ENCODE measurements at regions not wholly inside any gene's neighbourhood (a gene's known extent, or its start where the extent isn't known, plus 50 kb on each side); places are given as distances from the start of the nearest gene placed in this dataset.

- H3K27me3 ChIP-seq (ENCODE audit: control insufficient read depth, insufficient read depth, low read length) = no peaks in the 10 kb centered on the region
- no peak for TF ChIP-seq CTCF (IDR thresholded peaks at IDR 0.05; ENCODE audit: low read depth, low read length)
- DNase-seq (ENCODE audit: low read depth, low spot score) = no peak
- H3K9me3 ChIP-seq (ENCODE audit: control insufficient read depth, insufficient read depth, low read length) = no peaks in the 10 kb centered on the region
- ChIA-PET POLR2A (no interaction called here), CTCF (no interaction called here)
- no peak overlapping the region for H3K27ac ChIP-seq (ENCODE audit: low read depth, low read length)
- H3K4me3 ChIP-seq (ENCODE audit: low read depth, low read length) = no peak overlapping the region
Observed at GRCh38 chrX:142052238-142052637, 148.5 kb downstream of the MAGEC1 start.

- H3K27me3 ChIP-seq (ENCODE audit: control insufficient read depth, insufficient read depth, low read length) = no peaks in the 10 kb centered on the region
- POLR2A ChIA-PET = no interaction called here
- CTCF ChIA-PET = interaction anchor here (0.7 kb wide), 1 partner anchor 1125 kb away, joined by 3 read pairs; no protein-coding TSS in a partner anchor
- DNase-seq (ENCODE audit: low read depth, low spot score) = no peak
- no peak overlapping the region for H3K4me3 ChIP-seq (ENCODE audit: low read depth, low read length)
- TF ChIP-seq CTCF (IDR thresholded peaks at IDR 0.05; ENCODE audit: low read depth, low read length) = no peak
- no peaks in the 10 kb centered on the region for H3K9me3 ChIP-seq (ENCODE audit: control insufficient read depth, insufficient read depth, low read length)
- no peak overlapping the region for H3K27ac ChIP-seq (ENCODE audit: low read depth, low read length)
Observed at GRCh38 chrX:142043196-142043595, 139.5 kb downstream of the MAGEC1 start.

- no peak for DNase-seq (ENCODE audit: low read depth, low spot score)
- TF ChIP-seq CTCF (IDR thresholded peaks at IDR 0.05; ENCODE audit: low read depth, low read length) = no peak
- H3K27ac ChIP-seq (ENCODE audit: low read depth, low read length) = no peak overlapping the region
- H3K27me3 ChIP-seq (ENCODE audit: control insufficient read depth, insufficient read depth, low read length) = no peaks in the 10 kb centered on the region
- no peaks in the 10 kb centered on the region for H3K9me3 ChIP-seq (ENCODE audit: control insufficient read depth, insufficient read depth, low read length)
- no peak overlapping the region for H3K4me3 ChIP-seq (ENCODE audit: low read depth, low read length)
- CTCF ChIA-PET = no interaction called here
- POLR2A ChIA-PET = no interaction called here
Observed at GRCh38 chrX:142040906-142041305, 137.2 kb downstream of the MAGEC1 start.

- Histone ChIP-seq H3K27ac (ENCODE audit: low read depth, low read length) (no peak overlapping the region), H3K4me3 (ENCODE audit: low read depth, low read length) (no peak overlapping the region), H3K27me3 (ENCODE audit: control insufficient read depth, insufficient read depth, low read length) (no peaks in the 10 kb centered on the region), H3K9me3 (ENCODE audit: control insufficient read depth, insufficient read depth, low read length) (no peaks in the 10 kb centered on the region)
- no peak for DNase-seq (ENCODE audit: low read depth, low spot score)
- ChIA-PET POLR2A (no interaction called here), CTCF (no interaction called here)
- TF ChIP-seq CTCF (IDR thresholded peaks at IDR 0.05; ENCODE audit: low read depth, low read length) = no peak
Observed at GRCh38 chrX:142036116-142036515, 132.4 kb downstream of the MAGEC1 start.

- Histone ChIP-seq H3K9me3 (ENCODE audit: control insufficient read depth, insufficient read depth, low read length) (no peaks in the 10 kb centered on the region), H3K27ac (ENCODE audit: low read depth, low read length) (no peak overlapping the region), H3K4me3 (ENCODE audit: low read depth, low read length) (no peak overlapping the region), H3K27me3 (ENCODE audit: control insufficient read depth, insufficient read depth, low read length) (no peaks in the 10 kb centered on the region)
- TF ChIP-seq CTCF (IDR thresholded peaks at IDR 0.05; ENCODE audit: low read depth, low read length) = no peak
- DNase-seq (ENCODE audit: low read depth, low spot score) = no peak
- ChIA-PET CTCF (no interaction called here), POLR2A (no interaction called here)
Observed at GRCh38 chrX:142005532-142005931, 101.8 kb downstream of the MAGEC1 start.
